PFSK-1 (cell line): ENCODE measurements at regions not wholly inside any gene's neighbourhood (a gene's known extent, or its start where the extent isn't known, plus 50 kb on each side); places are given as distances from the start of the nearest gene placed in this dataset.

Experiments used
- FOXP2 ChIP-seq: optimal IDR thresholded peaks from 2 replicates; pipeline ENCODE3; 2011; ENCODE audit warnings: borderline replicate concordance, control low read depth, inconsistent platforms; ENCODE audit not compliant: insufficient read depth; ENCODE audit errors: extremely low read length, extremely low read depth
- POLR2AphosphoS5 ChIP-seq: IDR thresholded peaks from 2 replicates; pipeline ENCODE4 v1.6.1; 2012; ENCODE audit warnings: low read depth, mild to moderate bottlenecking, control low read depth, low read length, moderate library complexity
- REST ChIP-seq, 2 experiments: IDR thresholded peaks; 2 replicates each; pipeline versions ENCODE4 v1.6.1 to v1.8.0; 2011 to 2012; ENCODE audit warnings: low read depth in 2 of 2, low read length in 2 of 2, control low read depth in 1 of 2, inconsistent platforms in 1 of 2, mild to moderate bottlenecking in 1 of 2, moderate library complexity in 1 of 2; ENCODE audit not compliant: insufficient read depth in 1 of 2
- SIN3A ChIP-seq: IDR thresholded peaks from 2 replicates; pipeline ENCODE4 v1.6.1; 2012; ENCODE audit warnings: mild to moderate bottlenecking, low read length, moderate library complexity, borderline replicate concordance; ENCODE audit not compliant: insufficient read depth
- TAF1 ChIP-seq: IDR thresholded peaks from 2 replicates; pipeline ENCODE4 v1.6.1; 2012; ENCODE audit warnings: low read length, control low read depth, borderline replicate concordance; ENCODE audit not compliant: insufficient read depth

- TF ChIP-seq POLR2AphosphoS5 (no peak), TAF1 (no peak), SIN3A (no peak), REST (IDR thresholded peaks at IDR 0.05; ENCODE audit: insufficient read depth in 1 of 2, low read depth in 2 of 2, low read length in 2 of 2) (no peak), FOXP2 (no peak)
Measured at GRCh38 chr5:135662061-135662481, 83.3 kb upstream of the CXCL14 start.
